NCI-H1417 treated with DMSO at 0.1 percent for 48 hours (cell line): ENCODE measurements at regions not wholly inside any gene's neighbourhood (a gene's known extent, or its start where the extent isn't known, plus 50 kb on each side); places are given as distances from the start of the nearest gene placed in this dataset.
"Not testable (repeated sequence)": the region's sequence is repeated elsewhere in the genome, so short reads cannot be mapped to it uniquely, and the experiment has no call there.

Experiments used
- DNase-seq: peaks from one replicate; lab custom pipeline; 2025; lab: John Stamatoyannopoulos, UW

GRCh38 chr14:80298491-80299017 is 87.2 kb upstream of the DIO2 start:
- no peak for DNase-seq

GRCh38 chr14:80291101-80291500 is 79.8 kb upstream of the DIO2 start:
- no peak for DNase-seq

DNA sequence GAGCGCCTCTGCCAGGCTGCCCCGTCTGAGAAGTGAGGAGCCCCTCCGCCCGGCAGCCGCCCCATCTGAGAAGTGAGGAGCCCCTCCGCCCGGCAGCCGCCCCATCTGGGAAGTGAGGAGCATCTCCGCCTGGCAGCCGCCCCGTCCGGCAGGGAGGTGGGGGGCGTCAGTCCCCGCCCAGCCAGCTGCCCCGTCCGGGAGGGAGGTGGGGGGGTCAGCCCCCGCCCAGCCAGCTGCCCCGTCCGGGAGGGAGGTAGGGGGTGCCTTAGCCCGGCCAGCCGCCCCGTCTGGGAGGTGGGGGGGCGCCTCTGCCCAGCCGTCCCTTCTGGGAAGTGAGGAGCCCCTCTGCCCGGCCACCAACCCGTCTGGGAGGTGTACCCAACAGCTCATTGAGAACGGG is 75.4 kb upstream of the DIO2 start:
- not testable (repeated sequence) for DNase-seq

GRCh38 chr14:80278293-80279023 is 67.2 kb upstream of the DIO2 start:
- no peak for DNase-seq

- no peak for DNase-seq
Observed at GRCh38 chr14:80275208-80275850, 64.0 kb upstream of the DIO2 start.

DNA sequence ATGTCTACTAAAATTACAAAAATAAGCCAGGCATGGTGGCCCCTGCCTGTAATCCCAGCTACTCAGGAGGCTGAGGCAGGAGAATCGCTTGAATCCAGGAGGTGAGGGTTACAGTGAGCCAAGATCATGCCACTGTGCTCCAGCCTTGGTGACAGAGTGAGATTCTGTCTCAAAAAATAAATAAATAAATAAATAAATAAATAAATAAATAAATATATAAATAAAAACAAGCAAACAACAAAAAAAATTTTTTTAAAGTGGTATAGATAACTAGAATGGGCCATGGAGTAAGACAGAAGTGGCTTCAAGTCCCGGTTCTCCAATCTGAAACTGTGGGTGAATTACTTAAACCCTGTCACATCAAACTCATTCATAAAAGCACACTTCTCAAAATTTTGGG is 63.0 kb upstream of the DIO2 start:
- not testable (repeated sequence) for DNase-seq

GRCh38 chr14:80271389-80271788 is 60.1 kb upstream of the DIO2 start:
- no peak for DNase-seq

DNA sequence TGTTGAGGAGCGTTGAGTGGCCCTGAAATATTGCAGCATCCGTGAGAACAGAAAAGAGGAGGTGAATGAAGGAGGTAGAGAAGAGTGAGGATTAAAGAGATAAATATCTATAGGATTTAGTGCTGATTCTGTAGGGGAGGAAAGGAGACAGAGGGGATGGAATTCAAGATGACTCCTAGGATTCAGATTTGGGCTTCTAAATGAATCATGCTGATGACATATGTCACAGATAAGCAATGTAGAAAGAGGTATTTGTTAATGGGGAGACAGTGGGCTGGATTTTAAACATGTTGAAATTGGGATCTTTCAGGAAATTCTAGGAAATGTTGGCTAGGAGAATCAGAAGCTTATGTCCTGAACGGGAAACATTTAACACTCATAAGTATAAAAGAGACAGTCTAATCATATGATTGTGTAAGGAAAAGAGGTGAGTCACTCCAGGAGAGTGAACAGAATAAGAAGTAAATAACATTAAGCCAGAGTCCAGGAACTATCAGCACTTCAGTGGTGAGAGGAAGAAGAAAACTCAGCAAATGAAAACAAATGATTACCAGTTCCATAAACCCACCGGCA is 58.1 kb upstream of the DIO2 start:
- DNase-seq: no peak

GRCh38 chr14:80266930-80267329 is 55.6 kb upstream of the DIO2 start:
- DNase-seq: no peak

DNA sequence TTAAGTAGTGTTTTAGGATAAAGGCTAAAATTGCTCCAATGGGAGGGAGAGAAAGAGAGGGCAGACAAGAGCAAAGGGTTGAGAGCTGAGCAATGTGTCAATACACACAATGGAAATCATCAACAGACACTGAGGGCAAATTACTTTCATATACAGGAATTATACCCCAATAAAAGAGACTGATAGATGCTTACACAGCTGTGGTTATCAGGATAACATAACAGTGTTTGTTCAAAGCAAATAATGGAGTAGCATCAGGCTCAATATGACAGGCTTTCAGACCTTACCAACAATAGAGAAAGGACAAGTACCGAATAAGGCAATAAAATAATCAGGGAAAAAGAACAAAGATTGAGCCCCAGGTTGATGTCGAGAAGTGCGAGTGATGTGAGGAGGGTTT is 53.4 kb upstream of the DIO2 start:
- peak; percentile 19 for DNase-seq
